Right lobe of liver (tissue), 4 donors: ENCODE measurements at regions not wholly inside any gene's neighbourhood (a gene's known extent, or its start where the extent isn't known, plus 50 kb on each side); places are given as distances from the start of the nearest gene placed in this dataset.
"Not testable (repeated sequence)": the region's sequence is repeated elsewhere in the genome, so short reads cannot be mapped to it uniquely, and the experiment has no call there.

Experiments
- POLR2A ChIP-seq: fragments of 450-650 bp; IDR thresholded peaks from one replicate; pipeline ENCODE4 v1.6.1; 2017; ENCODE audit warnings: antibody characterized with exemption, mild to moderate bottlenecking
- TF ChIP-seq, protein P1 (sequence below), 4 donors: fragments of 200-600 bp in 3 of 4; fragments of 450-650 bp in 1 of 4; IDR thresholded peaks; one replicate each; pipeline versions ENCODE4 v1.5.1 to v1.8.0; 2016 to 2022; ENCODE audit warnings: antibody characterized with exemption in 4 of 4, mild to moderate bottlenecking in 2 of 4
- donor health status: DM: no; HTN: no; CAD: no.
- donor health status: DM: no; HTN: no; CAD: no.
- donor health status: DM: no; HTN: yes; CAD: no.

DNA sequence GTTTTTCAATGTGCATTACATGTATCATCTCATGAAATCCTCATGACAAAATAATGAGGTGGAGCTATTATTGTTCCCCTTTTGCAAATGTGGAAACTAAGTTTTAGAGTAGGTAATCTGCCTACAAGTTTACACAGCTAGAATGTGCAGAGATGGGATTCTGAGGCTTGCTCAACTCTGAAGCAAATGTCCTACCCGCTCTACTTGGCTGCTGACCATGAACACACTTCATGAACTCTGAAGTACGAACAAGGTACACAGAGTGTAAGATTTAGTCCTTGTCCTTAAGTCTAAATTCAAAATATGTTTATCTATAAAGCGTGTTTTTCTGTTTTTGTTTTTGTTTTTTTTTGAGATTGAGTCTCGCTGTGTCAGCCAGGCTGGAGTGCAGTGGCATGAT lies 63.6 kb upstream of the NOTCH2NLA start:
- TF ChIP-seq, protein P1, sequence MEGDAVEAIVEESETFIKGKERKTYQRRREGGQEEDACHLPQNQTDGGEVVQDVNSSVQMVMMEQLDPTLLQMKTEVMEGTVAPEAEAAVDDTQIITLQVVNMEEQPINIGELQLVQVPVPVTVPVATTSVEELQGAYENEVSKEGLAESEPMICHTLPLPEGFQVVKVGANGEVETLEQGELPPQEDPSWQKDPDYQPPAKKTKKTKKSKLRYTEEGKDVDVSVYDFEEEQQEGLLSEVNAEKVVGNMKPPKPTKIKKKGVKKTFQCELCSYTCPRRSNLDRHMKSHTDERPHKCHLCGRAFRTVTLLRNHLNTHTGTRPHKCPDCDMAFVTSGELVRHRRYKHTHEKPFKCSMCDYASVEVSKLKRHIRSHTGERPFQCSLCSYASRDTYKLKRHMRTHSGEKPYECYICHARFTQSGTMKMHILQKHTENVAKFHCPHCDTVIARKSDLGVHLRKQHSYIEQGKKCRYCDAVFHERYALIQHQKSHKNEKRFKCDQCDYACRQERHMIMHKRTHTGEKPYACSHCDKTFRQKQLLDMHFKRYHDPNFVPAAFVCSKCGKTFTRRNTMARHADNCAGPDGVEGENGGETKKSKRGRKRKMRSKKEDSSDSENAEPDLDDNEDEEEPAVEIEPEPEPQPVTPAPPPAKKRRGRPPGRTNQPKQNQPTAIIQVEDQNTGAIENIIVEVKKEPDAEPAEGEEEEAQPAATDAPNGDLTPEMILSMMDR (IDR thresholded peaks at IDR 0.05), result not testable (repeated sequence)
- TF ChIP-seq POLR2A, result not testable (repeated sequence)
